MM.1S (cell line): ENCODE measurements at regions not wholly inside any gene's neighbourhood (a gene's known extent, or its start where the extent isn't known, plus 50 kb on each side); places are given as distances from the start of the nearest gene placed in this dataset.

Source experiments
- EZH2phosphoT487 ChIP-seq: fragments of 300-600 bp; sonication (generic); IDR thresholded peaks from 2 replicates; pipeline ENCODE4 v1.6.1; 2018; ENCODE audit warnings: antibody characterized with exemption, low read length
- TF ChIP-seq, protein P1 (sequence below): fragments of 300-600 bp; sonication (generic); IDR thresholded peaks from 2 replicates; pipeline ENCODE4 v1.5.1; 2016; ENCODE audit warnings: antibody characterized with exemption, low read length, mixed read lengths

DNA sequence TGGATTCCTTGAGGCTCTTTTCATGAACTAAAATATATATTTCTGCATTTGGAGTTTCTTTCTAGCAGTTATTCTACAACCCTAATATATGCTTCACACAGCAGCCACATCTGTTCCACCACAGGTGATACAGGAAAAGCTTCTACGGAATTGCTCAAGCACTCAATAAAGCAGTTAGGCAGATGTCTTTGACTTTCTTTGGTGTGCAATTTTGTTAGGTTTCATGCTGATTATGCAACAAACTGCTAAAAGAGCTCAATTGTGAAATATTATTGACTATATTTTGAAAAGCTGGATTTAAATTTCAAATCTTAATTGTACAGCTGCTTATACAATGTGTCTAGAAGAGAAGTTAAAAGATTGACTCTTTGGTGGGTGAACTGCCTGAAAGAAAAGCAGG lies 1055.6 kb upstream of the FBXO33 start:
- TF ChIP-seq, protein P1, sequence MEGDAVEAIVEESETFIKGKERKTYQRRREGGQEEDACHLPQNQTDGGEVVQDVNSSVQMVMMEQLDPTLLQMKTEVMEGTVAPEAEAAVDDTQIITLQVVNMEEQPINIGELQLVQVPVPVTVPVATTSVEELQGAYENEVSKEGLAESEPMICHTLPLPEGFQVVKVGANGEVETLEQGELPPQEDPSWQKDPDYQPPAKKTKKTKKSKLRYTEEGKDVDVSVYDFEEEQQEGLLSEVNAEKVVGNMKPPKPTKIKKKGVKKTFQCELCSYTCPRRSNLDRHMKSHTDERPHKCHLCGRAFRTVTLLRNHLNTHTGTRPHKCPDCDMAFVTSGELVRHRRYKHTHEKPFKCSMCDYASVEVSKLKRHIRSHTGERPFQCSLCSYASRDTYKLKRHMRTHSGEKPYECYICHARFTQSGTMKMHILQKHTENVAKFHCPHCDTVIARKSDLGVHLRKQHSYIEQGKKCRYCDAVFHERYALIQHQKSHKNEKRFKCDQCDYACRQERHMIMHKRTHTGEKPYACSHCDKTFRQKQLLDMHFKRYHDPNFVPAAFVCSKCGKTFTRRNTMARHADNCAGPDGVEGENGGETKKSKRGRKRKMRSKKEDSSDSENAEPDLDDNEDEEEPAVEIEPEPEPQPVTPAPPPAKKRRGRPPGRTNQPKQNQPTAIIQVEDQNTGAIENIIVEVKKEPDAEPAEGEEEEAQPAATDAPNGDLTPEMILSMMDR: no peak
- TF ChIP-seq EZH2phosphoT487: no peak
